ENCODE measurements at regions not wholly inside any gene's neighbourhood (a gene's known extent, or its start where the extent isn't known, plus 50 kb on each side); places are given as distances from the start of the nearest gene placed in this dataset.

GRCh38 chr1:83676106-83676505, 322.8 kb downstream of the TTLL7 start (continued):
- TF ChIP-seq E4F1 (IDR thresholded peaks at IDR 0.05; ENCODE audit: borderline replicate concordance, partially characterized antibody), result no peak
- no peak for TF ChIP-seq IRF5 (IDR thresholded peaks at IDR 0.05; ENCODE audit: borderline replicate concordance)
- TF ChIP-seq BRCA1 (IDR thresholded peaks at IDR 0.05; ENCODE audit: low read depth, low read length), result no peak
- no peak for TF ChIP-seq ZNF622 (IDR thresholded peaks at IDR 0.05)
- TF ChIP-seq ATF3 (IDR thresholded peaks at IDR 0.05; ENCODE audit: borderline replicate concordance, extremely low read depth, low read depth, low read length), result no peak
- no peak for TF ChIP-seq TBL1XR1 (IDR thresholded peaks at IDR 0.05; ENCODE audit: low read depth, low read length)
- TF ChIP-seq BMI1 (IDR thresholded peaks at IDR 0.05; ENCODE audit: borderline replicate concordance), result no peak
- TF ChIP-seq MTA2 (IDR thresholded peaks at IDR 0.05; ENCODE audit: low read depth), result no peak

- in situ Hi-C loops (cut with MboI), result no loop called here
- CTCF ChIA-PET, result no interaction called here
- TF ChIP-seq CHD2 (IDR thresholded peaks at IDR 0.05; ENCODE audit: borderline replicate concordance, low read depth, low read length) (no peak), TCF3 (IDR thresholded peaks at IDR 0.05; ENCODE audit: borderline replicate concordance, insufficient read depth, low read depth, low read length) (no peak), BCL11A (IDR thresholded peaks at IDR 0.05; ENCODE audit: low read depth, low read length) (peak; percentile 34; the same call in 1 of the 2 replicates), RUNX3 (IDR thresholded peaks at IDR 0.05; ENCODE audit: low read length) (peak; percentile 71), PML (IDR thresholded peaks at IDR 0.05; ENCODE audit: low read length) (no peak), SKIL (IDR thresholded peaks at IDR 0.05; ENCODE audit: low read depth, poor library complexity, severe bottlenecking) (no peak), IRF4 (IDR thresholded peaks at IDR 0.05; ENCODE audit: low read depth, low read length) (peak; percentile 67; the same call in 1 of the 2 replicates), CBX3 (IDR thresholded peaks at IDR 0.05; ENCODE audit: borderline replicate concordance, low read depth) (no peak), FOXM1 (IDR thresholded peaks at IDR 0.05; ENCODE audit: low read depth, low read length) (no peak)
Measured at GRCh38 chr1:83673312-83673711, 325.6 kb downstream of the TTLL7 start.

More at GRCh38 chr1:83673312-83673711, 325.6 kb downstream of the TTLL7 start:
- peak; percentile 49 for ATAC-seq
- Histone ChIP-seq H3K4me3 (no peak overlapping the region), H3K36me3 (ENCODE audit: control insufficient read depth in 2 of 2, insufficient read depth in 2 of 2, low read length in 1 of 2) (no peaks in the 10 kb centered on the region), H3K9ac (ENCODE audit: control insufficient read depth, insufficient read depth, low read length) (no peak overlapping the region), H3K4me2 (ENCODE audit: control insufficient read depth, insufficient read depth) (peak overlapping the region; percentile 38; the same call in 1 of the 2 replicates), H3K4me1 (ENCODE audit: control insufficient read depth, insufficient read depth, low read length) (no peaks in the 10 kb centered on the region), H3K27me3 (replicated peaks in 1 of 2; ENCODE audit: control insufficient read depth in 2 of 2, insufficient read depth in 2 of 2, low read length in 1 of 2) (no peaks in the 10 kb centered on the region), H4K20me1 (ENCODE audit: control insufficient read depth, insufficient read depth) (no peaks in the 10 kb centered on the region), H3K9me3 (replicated peaks; ENCODE audit: control insufficient read depth, insufficient read depth, low read length) (no peaks in the 10 kb centered on the region; the same call in 2 of the 3 replicates), H3K27ac (ENCODE audit: control insufficient read depth, insufficient read depth) (no peak overlapping the region), H2AFZ (ENCODE audit: control insufficient read depth, low read depth, low read length) (no peak overlapping the region), H3K79me2 (ENCODE audit: control insufficient read depth, insufficient read depth, low read length) (no peaks in the 10 kb centered on the region)
- ChIA-PET RAD21 (ENCODE audit: unreplicated experiment) (no interaction called here), POLR2A (interaction anchor here (0.6 kb wide), 1 partner anchor 1512 kb away, joined by 3 read pairs; no protein-coding TSS in a partner anchor), SMC1A (ENCODE audit: uncharacterized antibody, unreplicated experiment) (interaction anchor here (1.0 kb wide), 1 partner anchor 127 kb away, joined by 4 read pairs; no protein-coding TSS in a partner anchor)
- DNase-seq (ENCODE audit: low read depth, low spot score), result no peak
- BruUV-seq (replicated peaks), result no TSS peak
- FAIRE-seq, result no peak
- WGBS (ENCODE audit: insufficient coverage, insufficient replicate concordance, low lambda C conversion rate, missing lambda C conversion rate), result 0% methylated on average over 1 of the region's 1 CpG
- intact Hi-C loops (cut with micrococcal nuclease; ENCODE audit: unreplicated experiment), result no loop called here
